HG03139 (cell line): ENCODE measurements at regions not wholly inside any gene's neighbourhood (a gene's known extent, or its start where the extent isn't known, plus 50 kb on each side); places are given as distances from the start of the nearest gene placed in this dataset.

ENCODE experiments used
- ATAC-seq: cut with Tn5 transposase; IDR thresholded peaks from one replicate; pipeline ENCODE4 v1.9.1; 2021; ENCODE audit not compliant: unreplicated experiment

DNA sequence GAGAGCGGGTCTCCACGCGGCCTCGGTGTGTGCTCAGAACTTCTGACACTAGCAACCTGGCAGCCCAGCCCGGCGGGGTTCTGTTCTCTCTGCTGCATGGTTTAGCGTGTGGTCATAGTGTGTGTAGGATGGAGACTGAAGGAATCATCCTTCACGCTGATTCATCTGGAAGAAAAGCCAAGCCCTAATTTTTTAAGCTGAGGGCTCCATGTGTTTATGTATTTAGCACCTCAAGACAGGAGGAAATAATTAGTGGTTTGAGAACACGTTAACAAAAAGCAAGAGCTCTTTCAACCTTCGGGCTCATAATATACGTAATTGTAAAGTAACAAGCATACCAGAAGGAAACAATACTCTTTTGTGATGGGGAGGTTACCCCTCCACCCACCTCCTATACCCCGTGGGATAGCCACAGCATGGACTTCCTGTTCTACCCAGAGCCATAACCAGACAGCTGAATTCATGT lies 504.6 kb upstream of the MKI67 start:
- ATAC-seq: no peak

DNA sequence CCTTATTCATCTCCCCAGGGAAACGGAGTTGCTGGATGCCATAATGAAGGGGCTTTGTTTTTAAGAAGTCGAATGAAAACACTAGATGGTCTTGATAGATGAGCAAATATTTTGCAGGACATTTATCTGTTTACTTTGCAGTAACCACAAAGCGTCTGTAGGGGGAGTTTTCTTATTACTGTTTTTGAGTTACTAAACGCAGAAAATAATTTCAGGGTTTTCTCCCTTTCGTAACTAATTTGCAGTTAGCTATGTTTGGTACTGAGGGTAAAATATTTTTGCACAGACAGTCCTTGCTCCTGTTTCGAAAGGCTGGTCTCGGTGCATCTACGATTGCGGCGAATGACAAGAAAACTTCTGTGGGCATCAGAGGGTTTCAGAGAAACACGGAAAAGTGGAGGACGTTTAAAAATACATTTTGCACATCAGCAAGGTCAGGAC lies 505.6 kb upstream of the MKI67 start:
- ATAC-seq: no peak

DNA sequence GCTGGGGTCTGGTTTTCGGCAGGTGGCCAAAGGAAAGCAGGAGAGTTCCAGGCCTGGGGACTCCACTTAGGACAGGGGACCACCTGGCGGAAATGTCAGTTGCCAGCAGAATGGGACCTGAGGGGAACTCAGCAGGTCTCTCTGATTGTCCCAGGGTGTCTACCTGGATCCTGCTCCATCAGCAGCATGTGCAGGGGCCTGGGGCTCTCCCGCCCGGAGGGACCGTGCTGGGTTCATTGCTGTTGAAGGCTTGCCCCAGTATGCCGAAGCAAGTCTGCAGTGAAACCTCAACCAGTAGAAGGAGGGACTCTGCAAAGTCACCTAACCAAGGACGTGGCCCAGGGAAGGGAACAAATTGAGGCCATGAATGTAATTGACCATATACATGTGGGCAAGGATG lies 506.5 kb upstream of the MKI67 start:
- no peak for ATAC-seq

DNA sequence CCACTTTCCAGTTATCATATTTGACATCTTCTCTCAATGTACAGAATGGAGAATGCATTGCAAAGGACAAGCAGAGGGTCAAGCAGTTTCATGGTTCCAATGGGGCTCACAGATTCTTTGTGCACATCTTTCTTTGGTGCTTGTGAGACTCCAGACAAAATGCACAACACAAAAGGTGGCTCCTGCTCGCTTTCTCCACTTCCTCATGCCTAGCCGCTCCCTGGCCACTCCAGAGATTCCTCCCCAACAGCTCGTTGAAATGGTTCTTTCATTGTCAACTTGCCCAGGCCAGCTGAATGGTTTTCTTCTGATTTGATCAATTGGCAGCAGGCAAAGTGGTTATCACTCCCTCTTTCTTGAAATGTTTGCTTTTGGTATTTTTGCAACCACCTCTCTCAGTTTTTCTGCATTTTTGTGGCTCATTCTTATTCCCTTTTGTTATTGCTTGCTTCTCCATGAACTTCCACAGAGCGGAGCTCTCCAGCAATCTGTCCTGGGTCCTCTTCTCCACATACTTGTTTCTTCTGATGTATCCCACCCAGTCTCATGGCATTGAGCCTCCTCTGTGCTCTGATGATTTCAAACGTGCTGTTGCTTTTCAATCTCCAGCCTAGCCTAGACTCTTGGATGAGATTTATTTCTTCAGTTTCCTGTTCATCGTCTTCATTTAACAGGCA lies 507.8 kb upstream of the MKI67 start:
- ATAC-seq: no peak

DNA sequence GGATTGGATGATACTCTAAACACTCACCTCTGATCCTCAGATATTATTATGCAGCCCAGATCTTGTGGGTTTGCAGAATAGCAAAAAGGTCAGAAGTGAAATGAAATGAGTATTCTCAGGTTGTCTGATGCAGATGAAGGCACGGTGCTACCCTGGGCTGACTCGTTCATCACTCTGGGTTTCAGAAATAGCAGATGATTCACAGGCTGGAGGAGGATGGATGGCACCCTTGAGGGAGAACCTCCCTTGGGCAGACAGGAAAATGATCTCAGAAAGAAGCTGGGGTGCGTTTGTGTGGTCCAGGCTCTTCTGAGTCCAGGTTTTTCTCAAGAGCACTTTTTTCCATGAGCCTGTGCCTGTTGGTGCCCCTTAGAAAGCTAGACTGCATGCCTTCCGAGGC lies 515.8 kb upstream of the MKI67 start:
- ATAC-seq: no peak

DNA sequence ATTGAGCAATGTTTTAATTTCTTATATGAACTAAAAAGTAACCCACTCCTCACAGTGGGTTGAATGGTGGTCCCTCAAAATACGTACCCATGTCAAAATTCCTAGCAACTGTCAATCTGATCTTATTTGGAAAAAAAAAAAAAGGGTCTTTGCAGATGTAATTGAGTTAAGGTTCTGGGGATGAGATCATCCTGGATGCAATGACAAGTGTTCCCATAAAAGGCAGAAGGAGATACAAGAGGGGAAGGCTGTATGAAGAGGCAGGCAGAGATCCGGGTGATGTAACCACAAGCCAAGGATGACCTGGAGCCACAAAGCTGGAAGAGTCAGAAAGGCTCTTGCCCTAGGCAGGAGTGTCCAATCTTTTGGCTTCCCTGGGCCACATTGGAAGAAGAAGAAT lies 516.3 kb upstream of the MKI67 start:
- ATAC-seq: no peak

DNA sequence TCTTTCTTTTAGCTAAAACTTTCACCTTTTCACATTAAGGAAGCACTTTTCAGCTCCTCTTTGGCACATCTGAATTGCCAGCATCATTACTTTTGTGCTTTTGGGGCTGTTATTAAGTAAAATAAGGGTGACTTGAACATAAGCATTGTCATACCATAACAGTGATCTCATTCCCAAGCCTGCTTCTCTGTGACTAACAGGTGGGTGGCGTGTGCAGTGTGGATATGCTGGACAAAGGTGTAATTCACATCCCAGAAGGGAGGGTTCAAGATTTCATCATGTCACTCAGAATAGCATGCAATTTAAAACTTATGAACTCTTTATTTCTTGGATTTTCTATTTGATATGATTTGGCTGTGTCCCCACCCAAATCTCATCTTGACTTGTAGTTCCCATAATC lies 517.4 kb upstream of the MKI67 start:
- ATAC-seq: no peak

DNA sequence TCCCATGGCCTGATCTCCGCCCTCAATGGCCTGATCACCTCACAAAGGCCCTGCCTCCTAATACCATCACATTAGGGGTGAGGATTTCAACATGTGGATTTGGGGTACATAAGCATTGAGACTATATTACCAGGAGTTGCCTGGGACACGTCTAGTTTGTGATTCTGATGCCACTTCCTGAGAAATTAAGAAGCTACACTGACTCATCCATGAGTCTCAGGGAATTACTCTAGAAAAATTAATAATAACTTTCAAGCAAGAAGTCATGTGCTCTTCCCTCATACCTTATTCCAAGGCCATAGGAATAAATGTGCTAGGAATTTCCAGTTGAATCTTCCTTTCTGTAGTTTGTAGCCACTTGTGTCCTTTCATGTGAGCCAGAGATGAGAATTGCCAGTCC lies 519.3 kb upstream of the MKI67 start:
- ATAC-seq: no peak

DNA sequence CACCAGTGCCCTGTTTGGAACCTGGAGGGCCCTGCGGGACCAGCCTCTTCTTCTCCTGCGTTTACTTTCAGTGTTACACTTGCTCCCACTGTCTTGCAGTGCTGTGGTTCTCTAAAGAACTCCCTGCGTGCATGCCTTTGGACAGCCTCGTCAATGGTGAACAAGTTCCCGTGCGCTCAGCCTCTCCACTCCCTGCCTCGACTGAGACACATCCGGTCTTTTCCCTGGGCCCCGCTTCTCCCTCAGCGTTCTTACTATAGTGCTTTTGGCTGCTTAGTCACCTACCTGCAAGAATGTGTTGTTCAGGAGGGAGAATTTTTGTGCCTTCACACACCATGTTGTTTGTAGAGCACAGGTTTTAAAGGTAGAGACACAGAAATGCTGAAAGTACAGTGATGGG lies 520.7 kb upstream of the MKI67 start:
- ATAC-seq: no peak

DNA sequence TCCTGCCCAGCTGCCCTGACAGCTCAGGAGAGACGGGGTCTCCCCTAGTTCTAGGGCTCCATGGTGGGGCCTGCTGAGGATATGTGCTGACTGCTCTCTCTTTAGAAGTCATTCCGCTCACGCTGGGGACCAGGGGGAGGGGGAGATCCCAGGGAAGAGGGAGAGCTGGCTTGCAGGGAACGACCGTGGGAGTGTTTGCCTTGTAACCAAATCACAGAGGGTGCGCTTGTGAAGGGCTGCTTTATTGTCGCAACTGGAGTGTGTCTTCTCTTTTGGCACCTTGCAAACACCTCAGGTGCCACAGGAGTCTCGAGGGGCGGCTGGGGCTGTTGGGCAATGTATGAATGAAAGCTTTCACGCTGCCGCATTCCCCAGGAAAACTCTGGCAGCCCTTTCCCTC lies 531.3 kb upstream of the MKI67 start:
- ATAC-seq: no peak

DNA sequence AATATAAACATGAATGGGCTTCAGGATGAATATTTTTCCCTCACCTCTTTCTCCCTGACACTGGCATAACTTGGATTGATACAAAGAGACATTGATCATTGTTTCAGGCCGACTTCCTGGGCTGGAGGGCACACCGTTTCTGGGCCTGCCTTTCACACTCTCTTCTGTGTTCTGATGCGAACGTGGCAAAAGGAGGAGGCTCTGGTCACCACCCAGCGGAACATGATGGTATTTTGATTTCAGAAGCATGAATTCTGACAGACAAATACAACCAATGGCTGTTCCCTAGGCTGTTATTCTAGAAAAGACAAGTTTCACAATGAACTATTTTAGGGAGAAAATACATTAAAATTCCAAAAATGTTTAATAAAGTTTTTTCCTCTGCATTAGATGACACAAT lies 534.5 kb upstream of the MKI67 start:
- ATAC-seq: no peak

DNA sequence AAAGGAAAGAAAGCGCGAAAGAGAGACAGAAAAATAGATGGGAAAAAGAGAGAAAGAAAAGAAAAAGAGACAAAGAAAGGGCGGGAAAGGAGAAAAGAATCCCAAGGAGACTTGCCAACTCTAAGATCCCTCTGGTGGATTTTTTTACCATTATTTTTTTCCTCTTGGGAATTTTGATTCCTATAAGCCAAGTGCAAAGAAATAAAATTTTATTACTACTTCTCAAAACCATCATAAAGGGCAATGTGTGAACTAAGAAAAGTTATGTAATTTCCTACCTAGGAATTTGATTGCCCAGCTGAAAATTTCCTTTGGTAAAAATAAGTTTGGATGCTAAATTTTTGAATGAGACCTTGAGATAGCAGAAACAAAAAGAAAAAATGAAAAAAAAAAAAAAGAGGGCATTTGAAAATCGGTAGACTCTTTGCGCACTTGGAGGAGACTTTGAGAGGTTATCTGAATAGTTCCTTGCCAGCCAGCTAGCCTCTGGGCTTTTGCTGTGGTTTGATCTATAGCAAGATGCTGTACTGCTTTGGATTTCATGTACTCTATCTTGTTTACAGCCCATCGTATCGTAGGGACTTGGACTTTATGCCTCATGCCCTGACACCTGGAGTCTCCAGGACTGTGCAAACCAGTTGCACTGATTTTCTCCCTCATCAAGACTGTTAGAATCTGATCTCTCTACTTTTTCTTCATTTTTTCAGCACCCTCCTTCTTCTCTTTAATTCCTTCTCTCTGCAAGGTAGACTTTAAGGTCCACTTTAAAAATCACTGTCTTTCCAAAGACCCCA lies 535.4 kb upstream of the MKI67 start:
- no peak for ATAC-seq

DNA sequence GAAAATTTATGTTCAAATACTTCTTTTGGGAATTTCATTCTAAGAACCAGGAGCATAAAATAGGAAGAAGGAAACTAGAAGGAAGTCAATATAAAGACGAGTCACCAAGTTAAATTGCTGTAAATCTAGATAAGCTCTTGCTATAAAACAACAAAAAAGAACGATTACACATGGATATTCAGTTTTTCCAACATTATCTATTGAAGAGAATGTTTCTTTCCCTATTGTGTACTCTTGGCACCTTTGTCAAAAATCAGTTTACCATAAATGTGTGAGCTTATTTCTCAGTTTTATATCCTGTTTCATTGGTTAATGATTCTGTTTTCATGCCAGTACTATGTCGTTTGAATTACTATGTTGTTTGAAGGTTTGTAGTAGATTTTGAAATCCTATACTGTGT lies 536.3 kb upstream of the MKI67 start:
- ATAC-seq: no peak

DNA sequence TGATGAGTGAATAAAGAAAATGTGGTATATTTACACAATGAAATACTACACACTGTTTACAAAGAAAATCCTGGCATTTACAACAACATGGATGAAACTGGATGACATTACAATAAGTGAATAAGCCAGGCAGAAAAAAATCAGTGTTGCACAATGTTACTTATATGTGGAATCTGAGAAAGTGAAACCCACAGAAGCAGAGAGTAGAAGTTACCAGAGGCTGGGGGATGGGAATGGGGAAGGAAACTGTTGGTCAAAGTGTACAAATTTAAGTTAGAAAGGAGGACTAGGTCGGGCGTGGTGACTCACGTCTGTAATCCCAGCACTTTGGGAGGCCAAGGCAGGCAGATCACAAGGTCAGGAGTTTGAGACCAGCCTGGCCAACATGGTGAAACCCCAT lies 538.5 kb upstream of the MKI67 start:
- ATAC-seq: no peak

DNA sequence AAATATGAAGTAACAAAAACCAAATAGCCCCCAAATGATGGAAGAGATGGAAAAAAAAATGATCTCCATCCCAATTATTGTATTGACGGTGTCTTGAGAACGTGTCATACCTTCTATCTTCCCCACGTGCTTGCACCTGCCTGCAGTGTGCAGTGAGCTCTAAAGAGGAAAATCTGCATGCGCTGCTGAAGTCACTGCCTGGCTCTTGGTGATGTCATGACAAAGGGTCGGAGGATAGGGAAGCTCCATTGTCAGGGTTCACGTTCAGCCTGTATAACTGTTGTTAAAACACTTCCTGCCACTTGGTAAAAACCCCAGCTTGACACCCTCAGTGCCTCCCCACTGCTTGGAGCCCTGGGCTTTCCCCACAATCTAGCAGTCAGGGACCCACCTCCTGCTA lies 549.2 kb upstream of the MKI67 start:
- ATAC-seq: no peak

DNA sequence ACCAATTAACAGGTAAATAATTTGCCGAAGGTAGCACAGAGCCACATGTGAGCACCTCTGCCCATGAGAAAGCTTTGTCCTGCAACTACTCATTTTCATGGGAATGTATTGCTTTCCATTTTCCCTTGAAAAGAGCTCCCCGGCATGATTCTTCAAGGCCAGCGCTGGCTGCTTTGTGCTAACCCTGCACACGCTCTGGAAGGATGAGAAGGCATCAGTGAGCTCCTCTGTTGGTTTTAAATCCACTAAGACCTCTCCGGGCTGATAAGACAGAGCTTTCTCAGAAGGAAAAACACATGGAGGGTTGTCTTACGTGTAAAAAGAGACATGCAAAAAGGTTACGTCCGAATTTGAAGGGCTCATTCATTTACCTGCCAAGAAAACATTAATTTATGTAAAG lies 553.9 kb upstream of the MKI67 start:
- ATAC-seq: no peak

DNA sequence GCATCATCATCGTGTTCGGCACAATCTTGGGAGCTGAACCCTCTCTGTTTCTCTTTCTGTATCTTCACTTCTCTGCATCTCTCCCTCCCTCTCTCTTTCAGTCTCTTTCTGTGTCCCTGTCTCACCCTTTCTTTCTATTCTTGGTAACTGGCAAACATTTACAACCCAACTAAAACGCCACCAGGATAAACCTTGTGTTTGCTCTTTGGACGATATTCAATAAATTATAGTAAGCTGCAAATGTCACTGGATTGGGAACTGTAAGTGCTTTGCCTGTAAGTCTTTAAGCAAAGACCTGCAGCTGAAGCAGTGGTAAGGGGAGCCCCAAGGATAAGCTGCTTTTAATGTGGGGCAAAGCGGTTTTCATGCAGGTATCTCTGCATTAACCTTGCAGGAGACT lies 558.0 kb upstream of the MKI67 start:
- no peak for ATAC-seq

DNA sequence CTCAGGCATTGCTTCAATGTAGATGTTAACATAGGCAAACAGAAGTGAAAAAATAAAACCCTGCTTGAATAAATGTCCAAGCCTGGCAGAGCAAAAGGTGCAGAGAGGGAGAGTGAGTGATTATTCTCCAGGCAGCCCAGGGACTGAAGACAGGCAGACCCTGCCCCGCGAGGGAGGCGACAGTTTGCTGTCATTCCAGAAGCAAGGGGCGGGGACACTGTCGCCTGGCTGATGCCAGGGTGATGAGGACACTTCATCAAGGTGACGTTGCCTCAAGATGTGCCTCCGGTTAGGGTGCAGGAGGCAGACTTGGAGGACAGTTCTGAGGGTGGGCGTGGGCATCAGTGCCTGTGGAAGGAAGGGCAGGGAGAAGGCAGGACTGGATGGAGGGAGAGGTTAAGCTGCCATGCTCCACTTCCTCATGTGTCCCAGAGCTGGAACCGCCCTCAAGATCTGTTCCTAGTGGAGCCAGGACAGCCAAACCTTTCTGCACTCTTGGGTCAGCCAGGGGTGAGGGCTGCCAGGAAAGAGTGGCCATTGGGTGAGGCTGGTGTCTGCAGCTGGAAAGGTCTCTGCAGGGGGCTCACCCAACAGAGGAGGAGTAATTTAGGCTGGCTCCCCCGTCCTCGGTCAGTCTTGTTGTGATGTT lies 560.5 kb upstream of the MKI67 start:
- no peak for ATAC-seq

DNA sequence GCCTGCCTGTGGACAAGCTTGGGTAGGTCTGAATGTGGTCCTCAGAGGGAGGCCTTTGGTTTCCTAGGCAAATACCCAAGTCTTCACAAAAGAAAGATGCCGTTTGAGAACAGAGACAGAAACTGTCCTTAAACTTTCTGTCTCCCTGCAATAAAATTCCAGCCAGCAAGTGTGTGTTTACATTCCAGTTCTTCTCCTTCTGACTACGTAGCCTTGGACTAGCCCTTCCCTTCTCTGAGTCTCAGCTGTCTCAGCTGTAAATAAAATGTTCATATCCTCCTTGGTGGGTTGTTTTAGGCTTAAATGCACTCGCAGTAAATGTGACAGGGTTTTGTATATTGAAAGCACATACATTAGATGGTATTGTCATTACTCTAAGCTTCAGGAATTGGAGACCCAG lies 561.2 kb upstream of the MKI67 start:
- ATAC-seq: no peak

DNA sequence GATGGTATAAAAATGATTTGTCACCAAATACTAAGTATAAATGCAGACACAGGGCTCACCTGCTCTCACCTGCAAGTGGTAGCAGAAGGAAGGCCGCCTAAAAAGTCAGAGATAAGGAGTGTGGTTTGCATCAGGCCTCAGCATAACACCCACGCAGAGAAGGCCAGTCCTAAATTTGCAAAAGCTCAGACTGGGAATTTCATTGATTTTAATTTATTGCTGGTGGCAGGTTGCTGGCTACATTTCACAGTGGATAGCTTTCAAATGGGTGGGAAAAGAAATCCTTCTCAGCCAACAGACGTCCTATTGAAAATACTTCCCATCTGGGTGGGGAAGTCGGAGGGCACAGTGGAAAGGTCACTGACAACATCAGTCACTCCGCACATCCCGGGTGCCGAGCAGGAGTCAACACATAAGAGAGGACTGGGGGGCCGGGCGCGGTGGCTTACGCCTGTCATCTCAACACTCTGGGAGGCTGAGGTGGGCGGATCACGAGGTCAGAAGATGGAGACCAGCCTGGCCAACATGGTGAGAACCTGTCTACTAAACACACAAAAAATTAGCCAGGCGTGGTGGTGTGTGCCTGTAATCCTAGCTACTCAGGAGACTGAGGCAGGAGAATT lies 561.8 kb upstream of the MKI67 start:
- ATAC-seq: no peak

DNA sequence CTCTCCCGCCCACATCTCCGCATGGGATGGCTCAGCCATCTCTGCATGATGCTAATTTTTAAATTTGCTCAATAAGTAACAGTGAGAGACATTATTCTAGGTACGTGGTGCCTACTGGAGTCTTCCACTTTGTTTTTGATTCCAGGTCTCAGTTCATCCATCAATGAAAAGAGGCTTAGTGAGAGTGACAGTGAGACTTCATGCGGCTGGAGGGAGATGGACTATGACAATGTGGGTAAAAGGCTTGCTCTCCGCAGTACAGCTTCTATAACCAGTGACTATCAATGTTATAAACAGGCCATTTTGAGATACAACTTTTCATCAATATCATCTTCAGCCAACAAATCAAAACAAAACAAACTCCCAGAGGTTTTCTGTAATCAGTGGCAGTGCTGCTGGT lies 563.4 kb upstream of the MKI67 start:
- ATAC-seq: no peak
